Trophoblast cell (in vitro differentiated cells and primary cell): ENCODE measurements at regions not wholly inside any gene's neighbourhood (a gene's known extent, or its start where the extent isn't known, plus 50 kb on each side); places are given as distances from the start of the nearest gene placed in this dataset.

ENCODE experiments used
- DNase-seq, 2 donors: peaks; one replicate each; pipeline ENCODE4 v3.0.0-alpha.2; 2016
- H2AFZ ChIP-seq: 2 replicates; pipeline ENCODE4 v1.6.1; 2013; ENCODE audit warnings: low read length, moderate library complexity, mild to moderate bottlenecking; ENCODE audit not compliant: insufficient read depth, poor library complexity
- H2AK5ac ChIP-seq: 2 replicates; pipeline ENCODE4 v1.6.1; 2013; ENCODE audit warnings: mild to moderate bottlenecking, low read length
- H2BK120ac ChIP-seq: 2 replicates; pipeline ENCODE4 v1.6.1; 2013; ENCODE audit warnings: low read length, mild to moderate bottlenecking, moderate library complexity; ENCODE audit not compliant: insufficient read depth, poor library complexity
- H2BK12ac ChIP-seq: 2 replicates; pipeline ENCODE4 v1.6.1; 2013; ENCODE audit warnings: mild to moderate bottlenecking, low read length, moderate library complexity
- H2BK5ac ChIP-seq: 2 replicates; pipeline ENCODE4 v1.6.1; 2013; ENCODE audit warnings: low read length, low read depth, moderate library complexity, mild to moderate bottlenecking; ENCODE audit not compliant: poor library complexity
- H3K14ac ChIP-seq: 2 replicates; pipeline ENCODE4 v1.6.1; 2013; ENCODE audit warnings: mild to moderate bottlenecking, low read length
- H3K18ac ChIP-seq: 2 replicates; pipeline ENCODE4 v1.6.1; 2013; ENCODE audit warnings: mild to moderate bottlenecking, low read length
- H3K23ac ChIP-seq: 2 replicates; pipeline ENCODE4 v1.6.1; 2013; ENCODE audit warnings: low read length
- H3K27ac ChIP-seq: 2 replicates; pipeline ENCODE4 v1.5.1; 2013; ENCODE audit warnings: low read depth, mild to moderate bottlenecking, inconsistent platforms, low read length, moderate library complexity
- H3K27me3 ChIP-seq: 2 replicates; pipeline ENCODE4 v1.6.1; 2013; ENCODE audit warnings: inconsistent platforms, mild to moderate bottlenecking, low read length, moderate library complexity; ENCODE audit not compliant: insufficient read depth
- H3K36me3 ChIP-seq, 2 experiments: 1 replicate in 1 of 2; 2 replicates in 1 of 2; pipeline ENCODE4 v1.6.1; 2013; ENCODE audit warnings: low read length in 2 of 2, mild to moderate bottlenecking in 2 of 2, moderate library complexity in 1 of 2; ENCODE audit not compliant: insufficient read depth in 2 of 2, control insufficient read depth in 1 of 2
- H3K4ac ChIP-seq: 2 replicates; pipeline ENCODE4 v1.6.1; 2013; ENCODE audit warnings: low read depth, mild to moderate bottlenecking, low read length, moderate library complexity
- H3K4me1 ChIP-seq, 2 experiments: 1 replicate in 1 of 2; 2 replicates in 1 of 2; pipeline ENCODE4 v1.6.1; 2013; ENCODE audit warnings: low read length in 2 of 2, mild to moderate bottlenecking in 2 of 2, moderate library complexity in 1 of 2; ENCODE audit not compliant: insufficient read depth in 2 of 2, control insufficient read depth in 1 of 2
- H3K4me2 ChIP-seq: 2 replicates; pipeline ENCODE4 v1.6.1; 2013; ENCODE audit warnings: inconsistent platforms, mild to moderate bottlenecking, low read length, moderate library complexity
- H3K4me3 ChIP-seq: 2 replicates; pipeline ENCODE4 v1.5.1; 2013; ENCODE audit warnings: mild to moderate bottlenecking, low read depth, low read length, inconsistent platforms
- H3K79me1 ChIP-seq: one replicate; pipeline ENCODE4 v1.6.1; 2013; ENCODE audit warnings: low read length
- H3K79me2 ChIP-seq: 2 replicates; pipeline ENCODE4 v1.6.1; 2013; ENCODE audit warnings: low read length, mild to moderate bottlenecking; ENCODE audit not compliant: control insufficient read depth, insufficient read depth, poor library complexity
- H3K9ac ChIP-seq: 2 replicates; pipeline ENCODE4 v1.6.1; 2013; ENCODE audit warnings: mild to moderate bottlenecking, low read length
- H3K9me3 ChIP-seq: 2 replicates; pipeline ENCODE4 v1.6.1; 2013; ENCODE audit warnings: low read depth, mild to moderate bottlenecking, control low read depth, inconsistent platforms, low read length; ENCODE audit not compliant: insufficient read depth
- H4K12ac ChIP-seq: 2 replicates; pipeline ENCODE4 v1.6.1; 2013; ENCODE audit warnings: low read depth, mild to moderate bottlenecking, low read length, moderate library complexity
- H4K8ac ChIP-seq: 2 replicates; pipeline ENCODE4 v1.6.1; 2013; ENCODE audit warnings: low read depth, mild to moderate bottlenecking, low read length, moderate library complexity
- H4K91ac ChIP-seq: one replicate; pipeline ENCODE4 v1.6.1; 2013; ENCODE audit warnings: low read depth, mild to moderate bottlenecking, low read length, moderate library complexity
- WGBS: extraction: QIAGEN DNeasy Blood & Tissue Kit; methylation state at CpG from one replicate; pipeline ENCODE4 v1.1.7; 2013; ENCODE audit warnings: missing lambda C conversion rate; ENCODE audit not compliant: insufficient read length, insufficient coverage; ENCODE audit errors: extremely low coverage; 5-methylcytosine and 5-hydroxymethylcytosine counted together

DNA sequence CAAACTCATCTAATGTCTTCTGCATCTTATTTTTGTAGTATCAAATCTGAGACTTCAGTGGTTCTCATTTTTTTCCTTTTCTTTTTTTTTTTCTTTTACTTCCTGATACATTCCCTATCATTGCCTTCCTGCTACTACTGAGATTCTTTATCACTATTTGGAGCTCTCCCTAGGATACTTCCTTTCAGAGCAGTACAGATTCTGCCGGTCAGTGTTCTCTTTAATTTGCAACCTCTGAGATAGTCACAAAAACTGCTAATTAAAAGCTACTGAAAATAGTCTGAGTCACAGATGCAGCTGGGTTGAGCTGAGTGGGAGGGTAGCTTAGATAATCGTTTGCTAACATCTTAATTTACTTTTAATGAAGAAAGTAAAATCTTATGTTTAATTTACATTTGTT lies 1279.7 kb downstream of the ARAP2 start:
- no CpG with 5 or more reads among the region's 2 CpGs for WGBS

DNA sequence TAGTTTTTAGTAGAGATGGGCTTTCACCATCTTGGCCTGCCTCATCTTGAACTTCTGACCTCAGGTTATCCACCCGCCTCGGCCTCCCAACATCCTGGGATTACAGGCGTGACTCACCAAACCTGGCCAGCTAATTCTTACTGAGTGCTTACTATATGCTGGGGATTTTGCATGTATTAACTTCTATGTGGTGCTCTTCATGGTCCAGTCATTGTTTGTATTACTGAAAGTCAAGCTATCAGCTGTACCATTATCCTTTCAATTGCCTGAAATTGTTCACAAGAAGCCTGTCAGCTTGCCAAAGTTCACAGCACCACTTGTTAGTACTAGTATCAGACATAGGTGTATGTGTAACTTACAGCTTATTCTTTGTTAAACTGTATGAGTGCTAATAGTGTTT lies 1272.1 kb downstream of the ARAP2 start:
- Histone ChIP-seq H3K27ac (no peak overlapping the region), H4K12ac (no peak overlapping the region), H2BK12ac (no peak overlapping the region), H4K91ac (no peak overlapping the region), H4K8ac (no peak overlapping the region), H3K9me3 (no peaks in the 10 kb centered on the region), H3K23ac (no peak overlapping the region), H3K27me3 (no peaks in the 10 kb centered on the region), H3K79me2 (no peaks in the 10 kb centered on the region), H2BK120ac (no peak overlapping the region), H2AFZ (no peak overlapping the region), H3K14ac (no peak overlapping the region), H3K79me1 (no peaks in the 10 kb centered on the region), H3K4me3 (no peak overlapping the region), H3K4ac (no peak overlapping the region), H3K18ac (no peak overlapping the region), H2BK5ac (no peak overlapping the region), H3K36me3 (no peaks in the 10 kb centered on the region), H3K9ac (no peak overlapping the region), H3K4me2 (no peak overlapping the region), H2AK5ac (no peak overlapping the region), H3K4me1 (no peaks in the 10 kb centered on the region)
- no CpG with 5 or more reads among the region's 3 CpGs for WGBS
- no peak for DNase-seq

More for the DNA sequence above, 1279.7 kb downstream of the ARAP2 start:
- Histone ChIP-seq H2BK120ac (no peak overlapping the region), H4K8ac (no peak overlapping the region), H3K79me2 (no peaks in the 10 kb centered on the region), H2BK5ac (no peak overlapping the region), H4K91ac (no peak overlapping the region), H4K12ac (no peak overlapping the region), H2AFZ (no peak overlapping the region), H3K23ac (no peak overlapping the region), H3K18ac (no peak overlapping the region), H2AK5ac (no peak overlapping the region), H2BK12ac (no peak overlapping the region), H3K27me3 (no peaks in the 10 kb centered on the region), H3K9ac (no peak overlapping the region), H3K27ac (no peak overlapping the region), H3K4ac (no peak overlapping the region), H3K14ac (no peak overlapping the region), H3K36me3 (no peaks in the 10 kb centered on the region), H3K9me3 (no peaks in the 10 kb centered on the region), H3K4me1 (no peaks in the 10 kb centered on the region), H3K4me2 (no peak overlapping the region), H3K4me3 (no peak overlapping the region), H3K79me1 (no peaks in the 10 kb centered on the region)
- DNase-seq, result no peak

DNA sequence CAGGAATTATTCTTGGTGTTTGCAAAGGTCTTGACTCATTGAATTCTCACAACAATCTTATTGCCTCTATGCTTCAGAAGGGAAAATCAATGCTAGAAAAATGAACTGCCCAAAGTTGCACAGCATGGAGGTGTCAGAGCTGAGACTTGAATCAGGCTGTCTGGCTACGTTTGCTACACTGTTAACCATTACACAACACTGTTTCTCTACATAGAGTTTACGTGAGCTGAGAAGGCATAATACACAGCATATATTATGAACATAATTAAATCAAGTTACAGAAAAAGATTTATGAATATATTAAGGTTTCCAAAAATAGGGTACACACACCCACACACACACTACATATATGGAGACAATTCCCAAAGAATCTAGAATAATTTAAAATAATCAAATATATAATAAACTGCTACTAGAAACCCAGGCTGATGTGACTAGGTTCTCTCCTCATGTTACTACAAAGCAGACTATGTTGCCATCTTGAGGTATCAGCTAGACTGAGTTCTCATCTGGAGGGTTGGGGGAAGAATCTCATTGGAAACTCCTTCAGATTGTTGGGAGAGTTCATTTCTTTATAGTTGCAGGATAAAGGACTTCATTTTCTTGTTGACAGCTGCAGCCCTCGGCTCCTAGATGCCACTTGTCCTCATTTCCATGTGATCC lies 1270.5 kb downstream of the ARAP2 start:
- Histone ChIP-seq H3K4me3 (no peak overlapping the region), H3K27ac (no peak overlapping the region), H2BK5ac (no peak overlapping the region), H2BK12ac (no peak overlapping the region), H3K36me3 (no peaks in the 10 kb centered on the region), H3K27me3 (no peaks in the 10 kb centered on the region), H2AFZ (no peak overlapping the region), H4K12ac (no peak overlapping the region), H3K4ac (no peak overlapping the region), H3K23ac (no peak overlapping the region), H3K18ac (no peak overlapping the region), H3K79me2 (no peaks in the 10 kb centered on the region), H4K91ac (no peak overlapping the region), H2AK5ac (no peak overlapping the region), H2BK120ac (no peak overlapping the region), H3K4me2 (no peak overlapping the region), H3K9me3 (no peaks in the 10 kb centered on the region), H3K79me1 (no peaks in the 10 kb centered on the region), H3K4me1 (no peaks in the 10 kb centered on the region), H4K8ac (no peak overlapping the region), H3K9ac (no peak overlapping the region), H3K14ac (no peak overlapping the region)
- WGBS, result no CpG with 5 or more reads among the region's 3 CpGs
- no peak for DNase-seq

DNA sequence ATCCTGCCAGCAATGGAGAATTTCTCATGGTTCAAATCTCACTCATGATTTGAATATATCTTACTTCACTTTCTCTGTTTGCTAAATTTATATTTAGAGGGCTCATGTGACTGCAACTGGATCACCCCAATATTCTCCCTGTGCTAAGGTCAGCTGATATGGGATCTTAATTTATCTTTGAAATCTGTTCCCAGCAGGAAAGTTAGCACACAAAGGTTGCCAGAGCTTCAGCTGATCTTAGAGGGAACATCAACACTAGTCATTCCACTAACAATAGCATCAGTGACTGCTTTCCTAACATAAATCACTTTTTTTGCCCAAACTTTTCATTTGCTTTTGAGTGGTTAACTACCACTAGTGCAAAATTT lies 1270.0 kb downstream of the ARAP2 start:
- H3K9ac ChIP-seq, result no peak overlapping the region
- no peak for DNase-seq
- H3K9me3 ChIP-seq, result no peaks in the 10 kb centered on the region
- H2BK120ac ChIP-seq, result no peak overlapping the region
- no peak overlapping the region for H2BK5ac ChIP-seq
- H3K4me2 ChIP-seq, result no peak overlapping the region
- H4K8ac ChIP-seq, result no peak overlapping the region
- H3K79me2 ChIP-seq, result no peaks in the 10 kb centered on the region
- no peaks in the 10 kb centered on the region for H3K4me1 ChIP-seq
- H4K91ac ChIP-seq, result no peak overlapping the region
- no peak overlapping the region for H2BK12ac ChIP-seq
- no peak overlapping the region for H3K18ac ChIP-seq
- no peak overlapping the region for H3K23ac ChIP-seq
- H3K27ac ChIP-seq, result no peak overlapping the region
- H2AK5ac ChIP-seq, result no peak overlapping the region
- H3K27me3 ChIP-seq, result no peaks in the 10 kb centered on the region
- H3K79me1 ChIP-seq, result no peaks in the 10 kb centered on the region
- no peak overlapping the region for H3K4me3 ChIP-seq
- H3K4ac ChIP-seq, result no peak overlapping the region
- H4K12ac ChIP-seq, result no peak overlapping the region
- no peak overlapping the region for H3K14ac ChIP-seq
- no peaks in the 10 kb centered on the region for H3K36me3 ChIP-seq
- no peak overlapping the region for H2AFZ ChIP-seq
